ENCODE measurements at regions not wholly inside any gene's neighbourhood (a gene's known extent, or its start where the extent isn't known, plus 50 kb on each side); places are given as distances from the start of the nearest gene placed in this dataset.
A peak's percentile ranks its signal among the peaks of the same experiment; 100 is the strongest.

DNA sequence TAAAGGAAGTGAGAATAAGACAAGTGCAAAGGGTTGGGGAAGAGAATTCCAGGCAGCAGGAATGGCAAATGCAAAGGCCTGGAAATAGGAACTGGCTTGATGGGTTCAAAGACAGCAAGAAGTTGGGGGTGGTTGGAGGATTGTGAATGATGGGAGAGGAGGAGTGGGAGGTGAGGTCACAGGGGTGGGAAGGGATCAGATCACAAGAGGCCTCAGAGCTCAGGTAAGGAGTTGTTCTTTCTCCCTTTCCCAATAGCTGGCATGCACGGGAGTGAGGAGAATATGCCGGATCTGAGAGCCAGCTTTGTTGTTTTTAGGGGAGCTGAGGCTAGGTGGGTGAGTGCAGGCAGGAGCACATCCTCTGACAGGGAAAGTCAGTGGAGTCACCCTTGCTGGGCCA, 94.0 kb upstream of the RAB3GAP2 start:
- WGBS (ENCODE audit: insufficient coverage, low coverage, missing lambda C conversion rate) = 0% methylated on average over 2 of the region's 2 CpGs
- H3K9me3 ChIP-seq (replicated peaks; ENCODE audit: control insufficient read depth, insufficient read depth, low read depth, low read length) = no peaks in the 10 kb centered on the region
- no TSS peak for BruUV-seq (replicated peaks)
- no peak overlapping the region for H2AFZ ChIP-seq (ENCODE audit: low read depth, low read length)
- no peaks in the 10 kb centered on the region for H4K20me1 ChIP-seq (replicated peaks; ENCODE audit: control insufficient read depth, insufficient read depth, low read length)
- no peak overlapping the region for H3K27ac ChIP-seq (ENCODE audit: extremely low read depth, low read depth, low read length)
- no peaks in the 10 kb centered on the region for H3K4me1 ChIP-seq (replicated peaks in 1 of 2; ENCODE audit: control insufficient read depth in 2 of 2, insufficient read depth in 2 of 2, low read length in 2 of 2)
- H3K9ac ChIP-seq (ENCODE audit: insufficient read depth in 1 of 2, low read depth in 2 of 2, low read length in 2 of 2) = no peak overlapping the region
- H3K27me3 ChIP-seq (ENCODE audit: control insufficient read depth in 2 of 2, insufficient read depth in 2 of 2, low read length in 2 of 2) = peaks cover 0 to 14% of the 10 kb centered on the region in 2 experiments; a peak in 1 of 5 replicates
- no peak for ATAC-seq
- no peak overlapping the region for H3K4me2 ChIP-seq (ENCODE audit: insufficient read depth, low read length)
- ChIA-PET CTCF (ENCODE audit: low intra/inter-chr PET ratio) (no interaction called here), POLR2A (interaction anchor here (1.1 to 1.2 kb wide), 2 partner anchors 10 to 66 kb away, joined by 3 read pairs; no protein-coding TSS in a partner anchor)
- in situ Hi-C loops (cut with MboI) = no loop called here
- H3K9me1 ChIP-seq (ENCODE audit: control insufficient read depth, insufficient read depth, low read length) = no peaks in the 10 kb centered on the region
- H3K79me2 ChIP-seq (ENCODE audit: control insufficient read depth, insufficient read depth, low read length) = no peaks in the 10 kb centered on the region
- H3K36me3 ChIP-seq (ENCODE audit: control insufficient read depth, insufficient read depth, low read length) = no peaks in the 10 kb centered on the region
- FAIRE-seq = no peak
- TF ChIP-seq ZNF165 (CRISPR knock-in tag; IDR thresholded peaks at IDR 0.05; ENCODE audit: borderline replicate concordance) = no peak
- TF ChIP-seq ZNF324 (CRISPR knock-in tag; IDR thresholded peaks at IDR 0.05) = no peak
- intact Hi-C loops (cut with micrococcal nuclease) = no loop called here
- DNase-seq (ENCODE audit: extremely low read depth in 1 of 4, low spot score in 3 of 4) = no peak
- H3K4me3 ChIP-seq = no peak overlapping the region

DNA sequence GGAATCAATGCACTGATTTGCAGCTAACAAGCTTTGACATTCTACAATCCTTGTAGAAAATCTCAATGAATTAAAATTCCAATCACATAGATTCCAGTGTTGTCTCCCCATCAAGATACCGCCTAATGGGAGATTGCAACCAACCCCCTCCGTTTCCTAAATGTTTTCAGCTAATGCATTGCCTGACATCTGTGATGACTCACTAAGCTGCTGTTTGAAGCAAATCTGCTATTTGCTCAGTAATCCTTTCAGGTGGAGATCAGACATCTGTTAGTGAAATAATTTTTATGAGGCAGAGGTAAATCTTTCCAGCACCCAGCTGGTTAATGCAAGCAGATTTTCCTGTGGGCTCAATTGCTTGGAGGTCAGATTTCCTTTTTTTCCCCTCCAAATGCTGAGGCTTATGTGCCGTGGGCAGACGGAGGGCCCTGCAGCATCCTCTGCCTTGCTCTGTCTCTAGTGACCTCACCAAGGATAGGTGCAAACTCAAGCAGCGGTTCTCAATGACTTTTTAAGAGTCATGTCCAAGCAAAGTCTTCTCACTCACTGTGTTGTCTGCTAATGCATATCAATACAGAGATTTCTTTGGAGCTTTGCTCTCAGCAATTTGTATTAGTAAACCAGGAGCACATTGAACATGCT, 91.1 kb upstream of the RAB3GAP2 start:
- BruUV-seq (replicated peaks) = no TSS peak
- Histone ChIP-seq H3K36me3 (ENCODE audit: control insufficient read depth, insufficient read depth, low read length) (no peaks in the 10 kb centered on the region), H4K20me1 (replicated peaks; ENCODE audit: control insufficient read depth, insufficient read depth, low read length) (no peaks in the 10 kb centered on the region), H3K9me1 (ENCODE audit: control insufficient read depth, insufficient read depth, low read length) (no peaks in the 10 kb centered on the region), H2AFZ (ENCODE audit: low read depth, low read length) (no peak overlapping the region), H3K27me3 (ENCODE audit: control insufficient read depth in 2 of 2, insufficient read depth in 2 of 2, low read length in 2 of 2) (peaks cover 2 to 4% of the 10 kb centered on the region in 2 experiments; a peak in 1 of 5 replicates), H3K27ac (ENCODE audit: extremely low read depth, low read depth, low read length) (no peak overlapping the region), H3K4me2 (ENCODE audit: insufficient read depth, low read length) (no peak overlapping the region), H3K79me2 (ENCODE audit: control insufficient read depth, insufficient read depth, low read length) (no peaks in the 10 kb centered on the region), H3K9me3 (replicated peaks; ENCODE audit: control insufficient read depth, insufficient read depth, low read depth, low read length) (no peaks in the 10 kb centered on the region), H3K9ac (ENCODE audit: insufficient read depth in 1 of 2, low read depth in 2 of 2, low read length in 2 of 2) (no peak overlapping the region), H3K4me1 (replicated peaks in 1 of 2; ENCODE audit: control insufficient read depth in 2 of 2, insufficient read depth in 2 of 2, low read length in 2 of 2) (no peaks in the 10 kb centered on the region), H3K4me3 (no peak overlapping the region)
- in situ Hi-C loops (cut with MboI) (no loop called here), intact Hi-C loops (cut with micrococcal nuclease) (no loop called here)
- POLR2A ChIA-PET = no interaction called here
- 0% methylated on average over 5 of the region's 5 CpGs for WGBS (ENCODE audit: insufficient coverage, low coverage, missing lambda C conversion rate)
- FAIRE-seq (peak; percentile 55), ATAC-seq (no peak), DNase-seq (ENCODE audit: extremely low read depth in 1 of 4, low spot score in 3 of 4) (no peak)
- CTCF ChIA-PET (ENCODE audit: low intra/inter-chr PET ratio) = no interaction called here
- TF ChIP-seq, protein P1, sequence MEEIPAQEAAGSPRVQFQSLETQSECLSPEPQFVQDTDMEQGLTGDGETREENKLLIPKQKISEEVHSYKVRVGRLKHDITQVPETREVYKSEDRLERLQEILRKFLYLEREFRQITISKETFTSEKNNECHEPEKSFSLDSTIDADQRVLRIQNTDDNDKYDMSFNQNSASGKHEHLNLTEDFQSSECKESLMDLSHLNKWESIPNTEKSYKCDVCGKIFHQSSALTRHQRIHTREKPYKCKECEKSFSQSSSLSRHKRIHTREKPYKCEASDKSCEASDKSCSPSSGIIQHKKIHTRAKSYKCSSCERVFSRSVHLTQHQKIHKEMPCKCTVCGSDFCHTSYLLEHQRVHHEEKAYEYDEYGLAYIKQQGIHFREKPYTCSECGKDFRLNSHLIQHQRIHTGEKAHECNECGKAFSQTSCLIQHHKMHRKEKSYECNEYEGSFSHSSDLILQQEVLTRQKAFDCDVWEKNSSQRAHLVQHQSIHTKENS (CRISPR knock-in tag; IDR thresholded peaks at IDR 0.05) = no peak
- TF ChIP-seq SP1 (CRISPR knock-in tag; IDR thresholded peaks at IDR 0.05) (no peak), PHB2 (IDR thresholded peaks at IDR 0.05; ENCODE audit: low read depth) (no peak), CBFA2T2 (conservative IDR thresholded peaks at IDR 0.05) (no peak), FOXJ2 (tag; IDR thresholded peaks at IDR 0.05) (no peak), GTF2A2 (tag; IDR thresholded peaks at IDR 0.05) (no peak)
- TF ChIP-seq, protein P2, sequence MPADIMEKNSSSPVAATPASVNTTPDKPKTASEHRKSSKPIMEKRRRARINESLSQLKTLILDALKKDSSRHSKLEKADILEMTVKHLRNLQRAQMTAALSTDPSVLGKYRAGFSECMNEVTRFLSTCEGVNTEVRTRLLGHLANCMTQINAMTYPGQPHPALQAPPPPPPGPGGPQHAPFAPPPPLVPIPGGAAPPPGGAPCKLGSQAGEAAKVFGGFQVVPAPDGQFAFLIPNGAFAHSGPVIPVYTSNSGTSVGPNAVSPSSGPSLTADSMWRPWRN (IDR thresholded peaks at IDR 0.05; ENCODE audit: low read depth) = no peak
- TF ChIP-seq, protein P3, sequence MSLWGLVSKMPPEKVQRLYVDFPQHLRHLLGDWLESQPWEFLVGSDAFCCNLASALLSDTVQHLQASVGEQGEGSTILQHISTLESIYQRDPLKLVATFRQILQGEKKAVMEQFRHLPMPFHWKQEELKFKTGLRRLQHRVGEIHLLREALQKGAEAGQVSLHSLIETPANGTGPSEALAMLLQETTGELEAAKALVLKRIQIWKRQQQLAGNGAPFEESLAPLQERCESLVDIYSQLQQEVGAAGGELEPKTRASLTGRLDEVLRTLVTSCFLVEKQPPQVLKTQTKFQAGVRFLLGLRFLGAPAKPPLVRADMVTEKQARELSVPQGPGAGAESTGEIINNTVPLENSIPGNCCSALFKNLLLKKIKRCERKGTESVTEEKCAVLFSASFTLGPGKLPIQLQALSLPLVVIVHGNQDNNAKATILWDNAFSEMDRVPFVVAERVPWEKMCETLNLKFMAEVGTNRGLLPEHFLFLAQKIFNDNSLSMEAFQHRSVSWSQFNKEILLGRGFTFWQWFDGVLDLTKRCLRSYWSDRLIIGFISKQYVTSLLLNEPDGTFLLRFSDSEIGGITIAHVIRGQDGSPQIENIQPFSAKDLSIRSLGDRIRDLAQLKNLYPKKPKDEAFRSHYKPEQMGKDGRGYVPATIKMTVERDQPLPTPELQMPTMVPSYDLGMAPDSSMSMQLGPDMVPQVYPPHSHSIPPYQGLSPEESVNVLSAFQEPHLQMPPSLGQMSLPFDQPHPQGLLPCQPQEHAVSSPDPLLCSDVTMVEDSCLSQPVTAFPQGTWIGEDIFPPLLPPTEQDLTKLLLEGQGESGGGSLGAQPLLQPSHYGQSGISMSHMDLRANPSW (CRISPR knock-in tag; IDR thresholded peaks at IDR 0.05) = no peak

All from K562 (cell line).